ENCODE measurements at regions not wholly inside any gene's neighbourhood (a gene's known extent, or its start where the extent isn't known, plus 50 kb on each side); places are given as distances from the start of the nearest gene placed in this dataset.
A peak's percentile ranks its signal among the peaks of the same experiment; 100 is the strongest.

GRCh38 chr10:4194231-4194630 is 409.2 kb upstream of the KLF6 start:
- H3K9me2 ChIP-seq (ENCODE audit: insufficient read depth) = no peaks in the 10 kb centered on the region
- H3K79me2 ChIP-seq (ENCODE audit: insufficient read depth) = no peaks in the 10 kb centered on the region
- no peaks in the 10 kb centered on the region for H4K20me1 ChIP-seq (ENCODE audit: insufficient read depth)
- in situ Hi-C loops (cut with MboI) = no loop called here
- H2AFZ ChIP-seq = 0 out of 2 replicates have a peak overlapping the region, but pooled peaks have one; percentile 23
- TF ChIP-seq EZH2phosphoT487 (IDR thresholded peaks at IDR 0.05; ENCODE audit: insufficient read depth, low read depth) (no peak), EZH2 (IDR thresholded peaks at IDR 0.05; ENCODE audit: insufficient read depth, poor library complexity, severe bottlenecking) (no peak)
- peak; percentile 64 for DNase-seq
- H3K9me3 ChIP-seq (ENCODE audit: low read depth) = no peaks in the 10 kb centered on the region
- no peaks in the 10 kb centered on the region for H3K36me3 ChIP-seq (ENCODE audit: low read depth)
- H3K4me3 ChIP-seq = no peak overlapping the region
- H3F3A ChIP-seq (ENCODE audit: insufficient read depth) = peaks cover 14% of the 10 kb centered on the region
- 0 out of 2 replicates have a peak, but pooled peaks cover 7% of the 10 kb centered on the region for H3K4me1 ChIP-seq (ENCODE audit: insufficient read depth)
- WGBS, 2 experiments (ENCODE audit: low coverage in 1 of 2, low lambda C conversion rate in 2 of 2, missing lambda C conversion rate in 2 of 2) = 66 to 71% methylated on average over 7 of the region's 7 CpGs
- H3K9ac ChIP-seq = no peak overlapping the region
- H3K4me2 ChIP-seq (ENCODE audit: unreplicated experiment) = no peak overlapping the region
- H3K27ac ChIP-seq = peak overlapping the region; percentile 9; the same call in 1 of the 2 replicates
- no peaks in the 10 kb centered on the region for H3K27me3 ChIP-seq (replicated peaks; ENCODE audit: insufficient read depth)

GRCh38 chr10:4191894-4192293 is 406.9 kb upstream of the KLF6 start:
- H3K4me2 ChIP-seq (ENCODE audit: unreplicated experiment) = no peak overlapping the region
- no peak for DNase-seq
- no peak overlapping the region for H3K27ac ChIP-seq
- no peak overlapping the region for H3K4me3 ChIP-seq
- H3K9me3 ChIP-seq (ENCODE audit: low read depth) = no peaks in the 10 kb centered on the region
- in situ Hi-C loops (cut with MboI) = no loop called here
- no peaks in the 10 kb centered on the region for H3K79me2 ChIP-seq (ENCODE audit: insufficient read depth)
- H3F3A ChIP-seq (ENCODE audit: insufficient read depth) = peaks cover 14% of the 10 kb centered on the region
- no peaks in the 10 kb centered on the region for H3K27me3 ChIP-seq (replicated peaks; ENCODE audit: insufficient read depth)
- WGBS, 2 experiments (ENCODE audit: low coverage in 1 of 2, low lambda C conversion rate in 2 of 2, missing lambda C conversion rate in 2 of 2) = 93 to 98% methylated on average over 4 of the region's 4 CpGs
- no peaks in the 10 kb centered on the region for H3K36me3 ChIP-seq (ENCODE audit: low read depth)
- H2AFZ ChIP-seq = no peak overlapping the region
- TF ChIP-seq EZH2 (IDR thresholded peaks at IDR 0.05; ENCODE audit: insufficient read depth, poor library complexity, severe bottlenecking) = no peak
- TF ChIP-seq EZH2phosphoT487 (IDR thresholded peaks at IDR 0.05; ENCODE audit: insufficient read depth, low read depth) = no peak
- no peaks in the 10 kb centered on the region for H3K9me2 ChIP-seq (ENCODE audit: insufficient read depth)
- H3K4me1 ChIP-seq (ENCODE audit: insufficient read depth) = 0 out of 2 replicates have a peak, but pooled peaks cover 3% of the 10 kb centered on the region
- H3K9ac ChIP-seq = no peak overlapping the region
- H4K20me1 ChIP-seq (ENCODE audit: insufficient read depth) = no peaks in the 10 kb centered on the region

GRCh38 chr10:4191354-4191753 is 406.3 kb upstream of the KLF6 start:
- DNase-seq = no peak
- no peak for TF ChIP-seq EZH2 (IDR thresholded peaks at IDR 0.05; ENCODE audit: insufficient read depth, poor library complexity, severe bottlenecking)
- no peak for TF ChIP-seq EZH2phosphoT487 (IDR thresholded peaks at IDR 0.05; ENCODE audit: insufficient read depth, low read depth)
- in situ Hi-C loops (cut with MboI) = no loop called here
- Histone ChIP-seq H3K27ac (no peak overlapping the region), H3K4me1 (ENCODE audit: insufficient read depth) (no peaks in the 10 kb centered on the region), H2AFZ (no peak overlapping the region), H3K9ac (no peak overlapping the region), H3K9me2 (ENCODE audit: insufficient read depth) (no peaks in the 10 kb centered on the region), H3K4me3 (no peak overlapping the region), H3K9me3 (ENCODE audit: low read depth) (no peaks in the 10 kb centered on the region), H3K79me2 (ENCODE audit: insufficient read depth) (no peaks in the 10 kb centered on the region), H3K4me2 (ENCODE audit: unreplicated experiment) (no peak overlapping the region), H3K27me3 (replicated peaks; ENCODE audit: insufficient read depth) (no peaks in the 10 kb centered on the region), H3F3A (ENCODE audit: insufficient read depth) (peaks cover 14% of the 10 kb centered on the region), H3K36me3 (ENCODE audit: low read depth) (no peaks in the 10 kb centered on the region), H4K20me1 (ENCODE audit: insufficient read depth) (no peaks in the 10 kb centered on the region)
- 97% methylated on average over 8 of the region's 8 CpGs for WGBS, 2 experiments (ENCODE audit: low coverage in 1 of 2, low lambda C conversion rate in 2 of 2, missing lambda C conversion rate in 2 of 2)

GRCh38 chr10:4190876-4191275 is 405.9 kb upstream of the KLF6 start:
- no peaks in the 10 kb centered on the region for H3K79me2 ChIP-seq (ENCODE audit: insufficient read depth)
- H3K27ac ChIP-seq = no peak overlapping the region
- no peaks in the 10 kb centered on the region for H4K20me1 ChIP-seq (ENCODE audit: insufficient read depth)
- no peak overlapping the region for H3K4me2 ChIP-seq (ENCODE audit: unreplicated experiment)
- H3K36me3 ChIP-seq (ENCODE audit: low read depth) = no peaks in the 10 kb centered on the region
- no peak for DNase-seq
- H3K9me2 ChIP-seq (ENCODE audit: insufficient read depth) = no peaks in the 10 kb centered on the region
- TF ChIP-seq EZH2 (IDR thresholded peaks at IDR 0.05; ENCODE audit: insufficient read depth, poor library complexity, severe bottlenecking) (no peak), EZH2phosphoT487 (IDR thresholded peaks at IDR 0.05; ENCODE audit: insufficient read depth, low read depth) (no peak)
- H3F3A ChIP-seq (ENCODE audit: insufficient read depth) = peaks cover 14% of the 10 kb centered on the region
- H3K4me3 ChIP-seq = no peak overlapping the region
- 82 to 86% methylated on average over 4 of the region's 4 CpGs for WGBS, 2 experiments (ENCODE audit: low coverage in 1 of 2, low lambda C conversion rate in 2 of 2, missing lambda C conversion rate in 2 of 2)
- no peak overlapping the region for H2AFZ ChIP-seq
- H3K9me3 ChIP-seq (ENCODE audit: low read depth) = no peaks in the 10 kb centered on the region
- in situ Hi-C loops (cut with MboI) = no loop called here
- no peaks in the 10 kb centered on the region for H3K27me3 ChIP-seq (replicated peaks; ENCODE audit: insufficient read depth)
- H3K4me1 ChIP-seq (ENCODE audit: insufficient read depth) = no peaks in the 10 kb centered on the region
- H3K9ac ChIP-seq = no peak overlapping the region

- H4K20me1 ChIP-seq (ENCODE audit: insufficient read depth) = no peaks in the 10 kb centered on the region
- 78 to 80% methylated on average over 5 of the region's 5 CpGs for WGBS, 2 experiments (ENCODE audit: low coverage in 1 of 2, low lambda C conversion rate in 2 of 2, missing lambda C conversion rate in 2 of 2)
- H3K4me2 ChIP-seq (ENCODE audit: unreplicated experiment) = no peak overlapping the region
- H3K9me3 ChIP-seq (ENCODE audit: low read depth) = no peaks in the 10 kb centered on the region
- H3K9me2 ChIP-seq (ENCODE audit: insufficient read depth) = no peaks in the 10 kb centered on the region
- no peak overlapping the region for H2AFZ ChIP-seq
- H3K79me2 ChIP-seq (ENCODE audit: insufficient read depth) = no peaks in the 10 kb centered on the region
- H3F3A ChIP-seq (ENCODE audit: insufficient read depth) = peaks cover 4% of the 10 kb centered on the region; the same call in 1 of the 2 replicates
- no peaks in the 10 kb centered on the region for H3K4me1 ChIP-seq (ENCODE audit: insufficient read depth)
- H3K36me3 ChIP-seq (ENCODE audit: low read depth) = no peaks in the 10 kb centered on the region
- H3K27me3 ChIP-seq (replicated peaks; ENCODE audit: insufficient read depth) = no peaks in the 10 kb centered on the region
- in situ Hi-C loops (cut with MboI) = no loop called here
- H3K4me3 ChIP-seq = no peak overlapping the region
- H3K9ac ChIP-seq = no peak overlapping the region
- no peak for TF ChIP-seq EZH2phosphoT487 (IDR thresholded peaks at IDR 0.05; ENCODE audit: insufficient read depth, low read depth)
- TF ChIP-seq EZH2 (IDR thresholded peaks at IDR 0.05; ENCODE audit: insufficient read depth, poor library complexity, severe bottlenecking) = no peak
- no peak overlapping the region for H3K27ac ChIP-seq
- no peak for DNase-seq
These were observed 404.3 kb upstream of the KLF6 start for GRCh38 chr10:4189281-4189680.
